22Rv1 (cell line): ENCODE measurements at regions not wholly inside any gene's neighbourhood (a gene's known extent, or its start where the extent isn't known, plus 50 kb on each side); places are given as distances from the start of the nearest gene placed in this dataset.

Experiments
- ZFX ChIP-seq: fragments of 450-650 bp; IDR thresholded peaks from 2 replicates; pipeline ENCODE4 v1.6.1; 2017; ENCODE audit warnings: antibody characterized with exemption, borderline replicate concordance
- TF ChIP-seq, protein P1 (sequence below): fragments of 450-650 bp; IDR thresholded peaks from 2 replicates; pipeline ENCODE4 v1.5.1; 2017; ENCODE audit warnings: mild to moderate bottlenecking

DNA sequence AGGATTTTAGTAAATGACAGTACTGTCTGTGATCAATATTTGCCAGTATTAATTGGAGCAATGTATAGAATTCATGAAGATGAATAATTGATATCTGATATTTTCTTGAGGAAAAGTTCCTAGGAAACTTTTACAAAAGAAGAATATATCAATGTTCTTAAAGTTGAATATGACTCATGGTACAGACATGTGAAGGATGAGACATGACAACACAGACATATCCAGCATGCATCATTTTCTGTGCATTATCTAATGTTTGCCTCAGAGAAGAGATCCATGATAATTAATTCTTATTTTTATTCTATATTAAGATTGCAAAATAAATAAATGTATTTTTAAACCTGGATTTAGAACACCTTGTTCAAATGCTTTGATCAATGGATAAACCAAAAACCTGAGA, 452.9 kb upstream of the EPHA5 start:
- TF ChIP-seq, protein P1, sequence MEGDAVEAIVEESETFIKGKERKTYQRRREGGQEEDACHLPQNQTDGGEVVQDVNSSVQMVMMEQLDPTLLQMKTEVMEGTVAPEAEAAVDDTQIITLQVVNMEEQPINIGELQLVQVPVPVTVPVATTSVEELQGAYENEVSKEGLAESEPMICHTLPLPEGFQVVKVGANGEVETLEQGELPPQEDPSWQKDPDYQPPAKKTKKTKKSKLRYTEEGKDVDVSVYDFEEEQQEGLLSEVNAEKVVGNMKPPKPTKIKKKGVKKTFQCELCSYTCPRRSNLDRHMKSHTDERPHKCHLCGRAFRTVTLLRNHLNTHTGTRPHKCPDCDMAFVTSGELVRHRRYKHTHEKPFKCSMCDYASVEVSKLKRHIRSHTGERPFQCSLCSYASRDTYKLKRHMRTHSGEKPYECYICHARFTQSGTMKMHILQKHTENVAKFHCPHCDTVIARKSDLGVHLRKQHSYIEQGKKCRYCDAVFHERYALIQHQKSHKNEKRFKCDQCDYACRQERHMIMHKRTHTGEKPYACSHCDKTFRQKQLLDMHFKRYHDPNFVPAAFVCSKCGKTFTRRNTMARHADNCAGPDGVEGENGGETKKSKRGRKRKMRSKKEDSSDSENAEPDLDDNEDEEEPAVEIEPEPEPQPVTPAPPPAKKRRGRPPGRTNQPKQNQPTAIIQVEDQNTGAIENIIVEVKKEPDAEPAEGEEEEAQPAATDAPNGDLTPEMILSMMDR = no peak
- no peak for TF ChIP-seq ZFX
